Activated T-helper 1 cell treated with anti-CD3 and anti-CD28 coated beads, Interleukin-2, amount 50 U/mL, for 16 hours (primary cell): ENCODE measurements at regions not wholly inside any gene's neighbourhood (a gene's known extent, or its start where the extent isn't known, plus 50 kb on each side); places are given as distances from the start of the nearest gene placed in this dataset.
"Not testable (repeated sequence)": the region's sequence is repeated elsewhere in the genome, so short reads cannot be mapped to it uniquely, and the experiment has no call there.

ENCODE experiments used
- DNase-seq, 2 donors: peaks; one replicate each; pipeline ENCODE4 v3.0.0-alpha.2; 2020; ENCODE audit warnings: low read depth in 1 of 2, low spot score in 1 of 2

DNA sequence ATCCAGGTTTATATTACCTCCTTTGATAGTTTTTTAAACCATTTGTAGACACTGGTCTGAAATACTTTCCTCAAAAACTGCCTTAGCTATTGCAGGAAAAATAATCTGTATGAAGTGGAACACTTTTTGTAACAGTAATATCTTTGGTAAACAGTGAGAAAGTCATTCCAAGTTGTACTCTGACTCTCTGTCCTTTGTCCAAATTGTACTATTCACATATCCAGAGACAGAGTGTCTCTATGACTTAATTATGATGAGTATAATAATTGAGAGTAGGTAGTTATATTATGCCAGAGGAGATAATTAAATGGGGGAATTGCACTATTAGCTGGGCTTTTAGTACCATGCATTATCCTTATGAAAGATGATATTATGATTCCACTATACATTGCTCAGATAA lies 112.6 kb upstream of the LCORL start:
- DNase-seq: no peak

DNA sequence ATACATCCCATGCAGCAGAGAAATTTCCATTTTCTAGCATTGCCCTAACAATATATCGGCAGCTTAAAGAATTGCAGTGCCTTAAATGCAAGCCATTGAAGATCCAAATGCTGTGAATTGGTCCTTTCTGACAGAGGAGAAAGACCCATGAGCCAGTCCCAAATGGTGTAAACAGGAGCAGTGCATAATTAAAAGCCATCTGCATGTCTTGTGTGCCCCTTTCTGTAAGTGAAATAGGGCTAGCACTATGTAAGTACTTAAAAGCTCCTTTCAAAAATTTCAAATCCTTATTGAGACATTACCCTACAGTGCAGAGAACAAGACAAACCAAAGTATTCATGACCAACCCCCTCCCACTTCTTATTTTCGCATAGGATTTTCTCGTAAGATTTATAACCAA lies 108.7 kb upstream of the LCORL start:
- no peak for DNase-seq

DNA sequence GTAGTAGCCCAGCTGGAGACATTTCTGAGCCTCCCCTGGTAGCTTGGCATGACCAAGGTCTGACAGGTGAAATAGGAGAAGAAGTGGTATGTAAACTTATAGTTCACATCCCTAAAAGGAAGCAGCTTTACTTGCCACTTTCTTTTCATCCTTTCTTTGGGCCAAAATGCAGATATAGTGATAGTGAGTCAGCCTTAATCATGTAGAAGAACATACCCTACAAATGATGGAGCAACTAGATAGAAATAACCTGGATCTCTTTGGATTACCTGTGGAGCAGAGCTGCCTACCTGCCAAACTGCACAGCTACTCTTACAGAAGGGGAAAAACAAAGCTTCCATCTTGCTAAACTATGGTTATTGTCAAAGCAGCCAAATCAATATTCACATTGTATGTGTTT lies 106.7 kb upstream of the LCORL start:
- no peak for DNase-seq

DNA sequence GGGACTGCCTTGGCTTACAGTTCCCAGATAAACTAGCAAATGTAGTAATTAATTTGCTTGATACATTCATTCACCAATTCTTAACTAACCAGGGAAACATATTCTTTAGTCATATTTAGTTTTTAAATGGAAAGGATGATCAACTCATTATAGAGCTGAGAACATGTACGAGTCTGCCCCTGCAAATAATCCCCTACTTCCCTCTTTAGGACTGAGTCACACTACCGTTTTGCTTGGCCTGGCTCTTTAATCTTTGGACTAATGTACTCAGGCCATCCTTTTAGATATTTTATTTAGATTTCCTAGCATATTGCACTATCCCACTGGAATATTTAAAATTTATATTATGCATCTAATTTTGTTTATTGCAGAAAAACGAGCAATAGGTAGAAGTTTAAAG lies 105.5 kb upstream of the LCORL start:
- DNase-seq: no peak

DNA sequence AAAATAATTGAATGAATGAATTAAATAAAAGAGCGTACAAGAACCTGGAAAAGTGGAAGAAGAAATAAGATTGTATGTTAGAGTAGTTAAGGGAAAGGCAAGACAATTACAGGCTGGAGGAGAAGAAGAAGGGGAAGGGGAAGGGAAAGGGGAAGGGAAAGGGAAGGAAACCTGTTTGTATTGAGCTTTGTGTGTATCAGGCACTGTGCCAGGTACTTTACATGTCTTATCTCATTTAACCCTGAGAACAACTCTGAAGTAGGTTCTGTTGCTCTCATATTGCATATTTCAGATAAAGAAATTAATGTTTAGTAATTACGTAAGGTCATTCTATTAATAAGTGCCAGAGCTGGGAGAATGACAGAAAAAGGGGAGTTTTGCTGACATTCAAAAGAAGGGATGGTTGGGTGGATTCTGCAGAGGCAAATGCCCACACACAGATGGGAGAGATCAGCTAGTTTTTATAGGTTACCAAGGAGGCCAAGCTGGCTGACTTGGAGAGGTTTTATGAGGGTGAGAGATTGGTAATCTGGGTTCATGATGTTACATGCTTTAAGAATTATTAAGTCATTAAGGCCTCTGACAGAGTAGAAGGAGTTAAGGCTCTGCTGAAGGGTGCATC lies 92.3 kb upstream of the LCORL start:
- no peak for DNase-seq

DNA sequence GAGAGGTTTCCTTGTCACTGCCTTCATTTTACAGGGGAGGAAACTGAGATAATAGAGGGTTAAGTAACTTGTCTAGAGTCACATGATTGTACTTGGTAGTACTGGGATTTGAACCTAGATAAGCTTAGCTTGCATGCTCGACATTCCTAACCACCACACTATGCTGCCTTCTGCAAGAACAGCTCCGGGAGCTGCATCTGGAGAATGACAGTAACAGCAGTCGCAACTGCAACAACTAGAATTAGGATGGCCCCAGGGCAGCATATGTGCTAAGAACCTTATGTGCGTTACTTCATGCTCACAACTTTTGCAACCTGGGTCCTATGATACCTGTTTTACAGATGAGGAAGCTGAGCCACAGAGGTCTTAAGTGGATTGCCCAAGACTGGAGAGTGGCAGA lies 89.5 kb upstream of the LCORL start:
- DNase-seq: no peak

DNA sequence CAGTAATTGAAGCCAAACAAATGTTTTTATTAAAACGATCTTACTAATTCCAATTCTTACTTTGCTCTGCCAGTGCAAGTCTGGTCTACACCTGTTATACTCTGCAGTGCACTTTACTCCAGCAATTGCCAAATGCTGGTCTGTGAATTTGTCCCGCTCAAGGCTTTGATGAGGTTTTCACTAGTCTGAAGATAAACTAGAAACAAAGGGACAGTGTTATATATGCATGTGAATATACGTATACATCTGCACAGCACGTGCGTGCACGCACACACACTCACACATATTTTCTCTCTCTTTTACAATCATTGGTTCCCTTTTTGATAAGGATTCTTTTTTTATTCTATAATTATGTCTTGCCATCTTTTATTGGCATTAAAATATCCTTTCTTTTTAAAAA lies 88.5 kb upstream of the LCORL start:
- DNase-seq: no peak

DNA sequence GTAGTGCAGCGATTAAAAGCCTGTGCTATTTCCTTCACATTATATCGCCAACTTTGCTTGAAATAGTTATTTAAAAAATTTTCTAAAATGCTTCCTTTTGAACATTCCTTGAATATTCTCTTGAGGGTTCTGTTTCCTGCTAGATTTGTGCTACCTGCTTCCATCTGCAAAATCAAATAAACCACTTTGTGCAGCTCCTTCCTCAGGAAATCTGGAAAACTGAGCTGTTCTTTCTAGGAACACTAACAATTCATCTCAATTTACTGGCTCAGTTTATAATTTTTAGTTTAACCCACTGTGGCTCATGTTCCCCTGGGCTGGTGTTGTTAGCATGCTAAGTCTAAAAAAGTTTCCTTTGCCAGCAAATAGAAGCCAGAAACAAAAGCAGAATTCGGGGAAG lies 88.1 kb upstream of the LCORL start:
- DNase-seq: no peak

DNA sequence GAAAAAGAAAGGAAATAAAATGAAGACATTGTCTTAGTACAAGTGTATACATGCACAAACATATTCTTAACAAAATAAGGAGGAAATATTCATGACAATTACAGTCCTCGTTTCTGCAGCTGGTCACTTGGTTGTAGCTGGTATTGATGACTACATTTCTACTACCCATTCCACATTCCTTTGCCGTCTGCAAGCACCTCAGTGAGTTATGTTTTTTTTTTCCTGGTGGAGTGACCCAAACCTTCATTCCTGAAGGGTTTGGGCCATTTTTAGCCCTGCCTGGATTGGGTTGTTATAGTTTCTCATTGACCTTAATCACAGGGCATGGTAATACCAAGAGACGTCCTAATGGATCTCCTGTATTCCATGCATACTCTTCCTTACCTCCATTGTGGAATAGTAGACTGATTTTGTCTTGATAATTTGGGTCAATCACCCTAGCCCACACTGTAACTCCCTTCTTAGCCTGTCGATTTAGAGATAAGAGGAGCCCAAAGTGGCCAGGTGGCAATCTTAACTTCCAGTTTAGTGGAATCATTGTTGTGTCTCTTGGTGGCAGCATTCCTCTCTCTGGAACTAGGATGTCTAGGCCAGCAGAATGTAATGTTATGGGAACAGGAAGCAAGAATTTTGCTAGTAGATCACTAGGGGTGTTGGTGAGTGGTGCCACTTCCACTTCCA lies 86.4 kb upstream of the LCORL start:
- not testable (repeated sequence) for DNase-seq

DNA sequence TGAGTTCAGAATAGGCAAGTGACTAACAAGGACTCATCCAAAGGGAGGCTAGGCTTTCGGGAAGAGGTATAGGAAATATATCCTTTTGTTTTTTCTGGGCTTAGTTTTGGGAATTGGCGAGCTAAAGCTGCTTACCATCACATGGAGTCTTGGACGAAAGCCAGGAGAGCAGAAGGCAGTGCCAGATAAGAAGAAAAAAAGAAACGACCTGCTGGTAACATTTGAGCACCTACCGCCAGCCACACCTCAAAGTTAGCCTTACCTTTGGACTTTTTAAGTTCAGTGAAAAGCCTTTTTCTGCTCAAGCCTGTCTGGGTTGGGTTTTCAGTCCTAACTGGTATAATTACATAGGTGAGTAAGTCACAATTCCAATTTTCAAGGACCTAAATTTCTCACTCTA lies 85.1 kb upstream of the LCORL start:
- no peak for DNase-seq

DNA sequence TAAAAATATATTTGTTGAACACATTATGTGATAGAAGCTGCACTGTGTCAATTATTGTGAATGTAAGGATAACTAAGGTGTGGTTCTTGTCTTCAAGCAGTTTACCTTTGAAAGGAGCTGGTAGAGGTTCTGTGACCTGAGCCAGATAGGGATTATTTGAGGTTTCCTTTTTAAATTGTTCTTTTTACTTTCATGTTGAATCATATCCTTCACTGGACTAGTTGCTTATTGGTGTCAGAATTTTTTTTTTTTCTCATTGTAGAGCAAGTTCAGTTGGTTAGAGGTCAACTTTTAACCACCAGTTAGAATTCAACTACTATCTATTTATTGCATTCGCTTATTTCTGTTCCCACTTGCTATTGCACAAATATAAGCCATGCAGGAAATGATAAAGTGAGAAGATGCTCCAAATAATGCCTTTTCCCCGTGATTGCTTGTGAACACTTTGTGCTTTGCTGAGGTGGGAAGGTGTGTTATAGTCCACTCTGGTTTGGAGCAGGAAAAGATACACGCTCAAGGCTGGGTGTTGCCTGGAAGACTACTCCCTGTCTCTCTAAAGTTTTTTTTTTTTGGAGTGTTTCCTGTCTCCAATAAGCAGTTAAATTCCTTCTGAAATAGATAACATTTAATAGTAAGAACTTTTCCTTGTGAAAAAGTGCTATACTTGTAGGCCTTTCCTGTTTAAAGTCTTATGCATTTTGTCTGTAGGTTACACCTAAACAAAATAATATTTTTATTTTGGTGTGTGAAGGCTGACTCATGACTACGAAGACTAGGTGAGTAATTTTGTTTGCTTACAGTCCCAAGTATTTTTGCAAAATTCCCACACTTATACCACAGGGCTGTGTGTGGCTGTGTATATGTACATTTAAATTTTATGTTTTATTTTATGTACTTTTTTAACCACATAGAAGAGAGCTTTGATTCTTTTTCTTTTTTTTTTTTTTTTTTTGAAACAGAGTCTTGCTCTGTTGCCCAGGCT lies 83.8 kb upstream of the LCORL start:
- DNase-seq: no peak

DNA sequence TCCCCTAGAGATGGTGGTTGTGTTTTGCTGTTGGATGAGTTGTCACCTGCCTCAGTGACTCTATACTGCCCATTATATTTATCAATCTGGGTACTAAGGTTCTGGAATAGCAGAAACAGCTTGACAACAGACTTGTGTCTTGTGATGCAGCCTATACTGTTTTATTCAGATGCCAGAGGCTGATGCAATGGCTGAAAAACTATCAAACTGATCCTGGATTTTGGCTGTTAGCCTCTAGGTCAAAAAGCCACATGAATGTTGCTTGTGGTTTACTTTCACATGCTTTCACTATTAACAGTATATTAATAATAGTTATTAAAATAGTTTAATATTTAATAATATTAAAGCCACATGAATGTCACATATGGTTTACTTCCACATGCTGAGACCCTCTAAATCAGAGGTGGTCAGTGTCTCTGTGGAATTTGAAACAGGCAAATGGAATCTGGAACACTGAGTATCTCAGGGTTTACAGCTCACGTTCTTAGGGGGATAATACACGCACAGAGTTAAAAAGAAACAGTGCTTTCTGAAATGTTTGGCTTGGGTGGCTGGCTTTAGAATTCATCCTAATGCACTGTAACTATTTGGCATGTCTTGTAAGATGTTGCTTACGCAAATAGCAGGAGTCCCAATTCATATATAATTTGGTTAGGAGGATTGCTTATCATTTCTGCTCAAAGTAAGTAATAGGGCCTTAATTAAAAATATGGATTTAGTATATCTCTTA lies 82.5 kb upstream of the LCORL start:
- no peak for DNase-seq

DNA sequence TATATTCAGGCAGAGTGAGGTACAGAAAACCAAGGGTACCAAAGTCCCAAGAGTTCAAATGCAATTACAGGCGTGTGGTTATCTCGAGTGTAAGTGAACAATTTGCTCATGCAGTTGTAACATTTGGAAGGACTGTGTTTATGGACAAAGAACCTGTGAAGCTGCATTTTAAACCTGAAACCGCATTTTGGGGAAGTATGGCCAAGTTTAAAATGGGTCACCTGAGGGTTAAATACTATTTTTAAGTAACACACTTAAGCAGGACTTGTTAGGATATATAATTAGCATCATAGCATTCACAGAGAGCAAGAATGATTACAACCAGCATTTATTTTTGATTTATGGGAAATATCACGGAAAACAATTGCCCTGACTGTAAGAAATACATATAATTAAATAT lies 79.1 kb upstream of the LCORL start:
- DNase-seq: no peak

DNA sequence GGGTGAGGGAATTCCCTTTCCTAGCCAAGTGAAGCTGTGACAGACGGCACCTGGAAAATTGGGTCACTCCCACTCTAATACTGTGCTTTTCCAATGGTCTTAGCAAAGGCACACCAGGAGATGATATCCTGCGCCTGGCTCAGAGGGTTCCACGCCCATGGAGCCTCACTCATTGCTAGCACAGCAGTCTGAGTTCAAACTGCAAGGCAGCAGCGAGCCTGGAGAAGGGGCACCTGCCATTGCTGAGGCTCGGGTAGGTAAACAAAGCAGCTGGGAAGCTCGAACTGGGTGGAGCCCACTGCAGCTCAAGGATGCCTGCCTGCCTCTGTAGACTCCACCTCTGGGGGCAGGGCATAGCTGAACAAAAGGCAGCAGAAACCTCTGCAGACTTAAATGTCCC lies 68.9 kb upstream of the LCORL start:
- DNase-seq: not testable (repeated sequence)

DNA sequence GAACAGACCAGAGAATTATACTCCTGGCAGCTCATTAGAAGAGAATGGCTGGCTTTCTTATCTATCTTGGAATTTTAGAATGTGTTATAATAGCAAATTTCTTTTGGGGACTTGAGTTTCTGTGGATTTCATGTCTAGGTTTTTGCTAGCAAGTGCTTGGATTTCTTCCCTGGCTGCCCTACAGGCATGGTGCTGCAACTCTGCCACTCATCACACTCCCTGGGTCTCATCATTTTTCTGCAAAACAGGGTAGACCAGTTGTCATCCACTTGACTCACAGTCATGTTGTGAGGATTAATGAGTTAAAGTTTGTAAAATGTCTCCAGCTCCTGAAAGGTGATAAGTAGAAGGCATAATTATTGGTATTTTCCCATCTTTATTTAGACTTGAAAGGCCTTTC lies 60.7 kb upstream of the LCORL start:
- DNase-seq: no peak

DNA sequence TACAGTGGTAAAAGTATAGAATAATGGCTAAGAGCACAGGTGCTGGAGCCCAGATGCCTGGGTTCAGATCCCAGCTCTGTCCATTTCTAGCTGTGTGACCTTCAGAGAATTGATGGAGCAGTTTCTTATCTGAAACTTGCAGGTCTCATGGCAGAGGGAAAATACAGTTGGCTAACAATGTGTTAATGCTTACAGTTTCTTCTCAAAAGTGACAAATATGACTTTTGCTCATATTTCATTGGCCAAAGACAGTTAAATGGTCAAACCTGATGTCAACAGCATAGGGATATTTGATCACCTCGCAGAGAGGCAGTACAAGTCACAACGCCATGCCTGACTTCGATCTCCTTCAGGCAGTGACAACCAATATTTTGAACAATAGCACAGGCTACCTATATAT lies 60.2 kb upstream of the LCORL start:
- DNase-seq: no peak

DNA sequence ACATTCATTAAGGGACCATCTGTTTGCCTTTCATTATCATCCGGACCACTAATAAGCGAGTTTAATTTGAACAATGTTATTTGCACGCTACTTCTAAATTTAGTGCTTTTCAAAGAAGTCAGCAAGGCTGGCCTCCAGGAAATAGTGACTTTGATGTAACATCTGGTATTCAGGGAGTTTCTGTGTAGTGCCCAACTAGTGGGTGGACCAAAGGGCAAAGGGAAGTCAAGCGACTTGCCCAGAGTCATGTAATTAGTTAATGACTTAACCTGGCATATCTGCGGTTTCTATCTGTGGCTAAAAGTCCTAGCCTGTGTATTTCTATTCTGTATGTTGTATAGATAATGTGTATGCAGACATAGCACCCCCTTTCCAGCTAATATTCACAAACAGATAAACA lies 56.3 kb upstream of the LCORL start:
- no peak for DNase-seq

DNA sequence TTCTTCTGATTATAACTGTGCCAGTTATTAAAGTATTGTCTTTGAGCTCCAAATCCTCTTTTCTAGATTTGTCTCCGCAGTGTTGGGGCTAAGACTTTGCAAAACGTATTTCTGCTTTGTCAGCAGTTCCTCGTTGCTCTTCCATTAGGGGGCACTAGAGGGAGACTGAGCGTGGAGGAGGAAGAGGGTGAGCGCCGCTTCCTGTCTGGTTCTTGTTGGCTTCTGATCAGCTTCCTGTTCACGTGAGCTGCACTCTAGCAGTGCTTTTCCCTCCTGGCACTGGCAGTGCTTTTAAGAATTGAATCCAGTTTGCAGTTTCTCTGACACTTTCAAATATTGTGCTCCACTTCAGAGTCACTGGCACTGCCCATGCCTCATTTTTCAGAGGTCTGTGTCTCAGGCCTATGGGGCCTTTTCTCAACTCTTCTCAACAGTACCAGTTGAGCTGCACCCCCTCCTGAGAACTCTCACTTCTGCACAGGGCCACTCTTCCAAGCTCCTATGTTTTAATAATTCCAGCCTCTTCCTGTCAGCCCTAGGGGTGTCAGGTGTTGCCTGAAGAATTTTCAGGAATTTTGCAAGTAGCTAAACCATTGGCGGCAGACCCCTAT lies 54.4 kb upstream of the LCORL start:
- no peak for DNase-seq

DNA sequence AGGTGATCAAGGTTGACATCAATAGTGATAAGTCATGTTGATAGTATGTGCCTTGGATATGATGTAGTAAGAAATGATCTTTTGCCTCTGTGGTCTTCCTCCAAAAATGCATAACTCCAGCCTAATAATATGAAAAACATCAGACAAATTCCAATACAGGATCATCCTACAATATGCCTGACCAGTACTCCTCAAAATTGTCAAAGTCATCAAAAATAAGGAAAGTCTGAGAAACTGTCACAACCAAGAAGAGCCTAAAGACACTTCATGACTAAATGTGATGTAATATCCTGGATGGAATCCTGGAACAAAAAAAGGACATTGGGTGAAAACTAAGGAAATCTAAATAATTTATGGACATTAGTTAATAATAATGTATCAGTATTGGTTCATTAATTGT lies 50.3 kb upstream of the LCORL start:
- no peak for DNase-seq
